ENCODE measurements at regions not wholly inside any gene's neighbourhood (a gene's known extent, or its start where the extent isn't known, plus 50 kb on each side); places are given as distances from the start of the nearest gene placed in this dataset.
"Not testable (repeated sequence)": the region's sequence is repeated elsewhere in the genome, so short reads cannot be mapped to it uniquely, and the experiment has no call there.

DNA sequence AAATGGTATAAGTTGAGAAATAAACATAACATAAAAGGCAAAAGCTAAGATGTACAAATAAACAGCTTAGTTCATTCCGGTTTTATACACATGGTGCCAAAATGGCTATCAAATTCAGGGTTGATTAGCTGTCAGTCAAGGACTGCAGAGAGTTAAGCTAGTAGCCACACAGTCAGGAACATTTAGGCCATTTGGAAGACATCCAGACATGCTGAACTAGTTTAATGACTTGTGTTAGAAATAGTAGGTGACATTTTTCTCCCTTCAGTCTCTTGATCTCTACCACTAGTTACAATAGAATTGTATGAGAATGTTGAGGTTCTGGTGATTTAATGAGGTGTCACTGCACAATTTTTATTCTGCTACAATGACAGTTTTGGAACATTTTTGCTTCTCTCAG, 394.4 kb upstream of the SPHKAP start:
- ChIA-PET POLR2A (no interaction called here), CTCF (no interaction called here)
- Histone ChIP-seq H3K9me3 (ENCODE audit: control insufficient read depth in 1 of 2, insufficient read depth in 1 of 2, low read length in 2 of 2) (peaks cover 3 to 6% of the 10 kb centered on the region in 2 experiments), H3K27me3 (ENCODE audit: control insufficient read depth in 1 of 2, insufficient read depth in 2 of 2, low read length in 2 of 2) (no peaks in the 10 kb centered on the region), H3K27ac (ENCODE audit: low read depth in 1 of 2, low read length in 2 of 2) (no peak overlapping the region), H3K4me1 (ENCODE audit: insufficient read depth, low read length) (no peaks in the 10 kb centered on the region), H3K4me3 (ENCODE audit: low read length) (no peak overlapping the region), H3K36me3 (ENCODE audit: insufficient read depth, low read length) (no peaks in the 10 kb centered on the region)
- Mint-ChIP-seq H3K27ac (no peak overlapping the region), H3K36me3 (ENCODE audit: low read depth) (no peaks in the 10 kb centered on the region), H3K9me3 (peaks cover 2% of the 10 kb centered on the region), H3K4me1 (ENCODE audit: low read depth) (no peaks in the 10 kb centered on the region), H3K27me3 (no peaks in the 10 kb centered on the region), H3K4me3 (no peak overlapping the region)
- DNase-seq = no peak
- TF ChIP-seq, protein P1, sequence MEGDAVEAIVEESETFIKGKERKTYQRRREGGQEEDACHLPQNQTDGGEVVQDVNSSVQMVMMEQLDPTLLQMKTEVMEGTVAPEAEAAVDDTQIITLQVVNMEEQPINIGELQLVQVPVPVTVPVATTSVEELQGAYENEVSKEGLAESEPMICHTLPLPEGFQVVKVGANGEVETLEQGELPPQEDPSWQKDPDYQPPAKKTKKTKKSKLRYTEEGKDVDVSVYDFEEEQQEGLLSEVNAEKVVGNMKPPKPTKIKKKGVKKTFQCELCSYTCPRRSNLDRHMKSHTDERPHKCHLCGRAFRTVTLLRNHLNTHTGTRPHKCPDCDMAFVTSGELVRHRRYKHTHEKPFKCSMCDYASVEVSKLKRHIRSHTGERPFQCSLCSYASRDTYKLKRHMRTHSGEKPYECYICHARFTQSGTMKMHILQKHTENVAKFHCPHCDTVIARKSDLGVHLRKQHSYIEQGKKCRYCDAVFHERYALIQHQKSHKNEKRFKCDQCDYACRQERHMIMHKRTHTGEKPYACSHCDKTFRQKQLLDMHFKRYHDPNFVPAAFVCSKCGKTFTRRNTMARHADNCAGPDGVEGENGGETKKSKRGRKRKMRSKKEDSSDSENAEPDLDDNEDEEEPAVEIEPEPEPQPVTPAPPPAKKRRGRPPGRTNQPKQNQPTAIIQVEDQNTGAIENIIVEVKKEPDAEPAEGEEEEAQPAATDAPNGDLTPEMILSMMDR (IDR thresholded peaks at IDR 0.05) = no peak
- ATAC-seq (ENCODE audit: poor library complexity) = no peak
- intact Hi-C loops (cut with DNase I, micrococcal nuclease) = no loop called here

DNA sequence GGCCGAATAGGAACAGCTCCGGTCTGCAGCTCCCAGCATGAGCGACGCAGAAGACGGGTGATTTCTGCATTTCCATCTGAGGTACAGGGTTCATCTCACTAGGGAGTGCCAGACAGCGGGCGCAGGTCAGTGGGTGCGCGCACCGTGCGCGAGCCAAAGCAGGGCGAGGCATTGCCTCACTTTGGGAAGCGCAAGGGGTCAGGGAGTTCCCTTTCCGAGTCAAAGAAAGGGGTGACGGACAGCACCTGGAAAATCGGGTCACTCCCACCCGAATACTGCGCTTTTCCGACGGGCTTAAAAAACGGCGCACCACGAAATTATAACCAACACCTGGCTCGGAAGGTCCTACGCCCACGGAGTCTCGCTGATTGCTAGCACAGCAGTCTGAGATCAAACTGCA, 386.8 kb upstream of the SPHKAP start:
- H3K4me1 Mint-ChIP-seq (ENCODE audit: low read depth); CTCF ChIA-PET; H3K4me3 ChIP-seq (ENCODE audit: low read length); H3K27me3 ChIP-seq (ENCODE audit: control insufficient read depth in 1 of 2, insufficient read depth in 2 of 2, low read length in 2 of 2); H3K27me3 Mint-ChIP-seq; H3K36me3 Mint-ChIP-seq (ENCODE audit: low read depth); H3K4me1 ChIP-seq (ENCODE audit: insufficient read depth, low read length); H3K36me3 ChIP-seq (ENCODE audit: insufficient read depth, low read length); ATAC-seq (ENCODE audit: poor library complexity); POLR2A ChIA-PET; H3K4me3 Mint-ChIP-seq; H3K27ac ChIP-seq (ENCODE audit: low read depth in 1 of 2, low read length in 2 of 2); H3K27ac Mint-ChIP-seq; intact Hi-C loops (cut with DNase I, micrococcal nuclease); H3K9me3 Mint-ChIP-seq; DNase-seq: not testable (repeated sequence)
- peaks cover 0 to 11% of the 10 kb centered on the region in 2 experiments for H3K9me3 ChIP-seq (ENCODE audit: control insufficient read depth in 1 of 2, insufficient read depth in 1 of 2, low read length in 2 of 2)

DNA sequence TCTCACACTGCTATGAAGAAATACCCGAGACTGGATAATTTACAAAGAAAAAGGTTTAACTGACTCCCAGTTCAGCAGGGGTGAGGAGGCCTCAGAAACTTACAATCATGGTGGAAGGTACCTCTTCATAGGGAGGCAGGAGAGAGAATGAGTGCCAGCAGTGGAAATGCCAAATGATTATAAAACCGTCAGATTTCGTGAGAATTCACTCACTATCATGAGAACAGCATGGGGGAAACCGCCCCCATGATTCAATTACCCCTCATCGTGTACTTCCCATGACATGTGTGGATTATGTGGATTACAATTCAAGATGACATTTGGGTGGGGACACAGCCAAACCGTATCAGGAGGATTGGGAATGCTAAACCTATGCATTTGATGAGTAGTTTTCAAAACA, 380.3 kb upstream of the SPHKAP start:
- Mint-ChIP-seq H3K27me3 (no peaks in the 10 kb centered on the region), H3K36me3 (ENCODE audit: low read depth) (no peaks in the 10 kb centered on the region), H3K4me3 (no peak overlapping the region), H3K27ac (no peak overlapping the region), H3K9me3 (peaks cover 4% of the 10 kb centered on the region), H3K4me1 (ENCODE audit: low read depth) (no peaks in the 10 kb centered on the region)
- DNase-seq (no peak), ATAC-seq (ENCODE audit: poor library complexity) (no peak)
- H3K27me3 ChIP-seq (ENCODE audit: control insufficient read depth in 1 of 2, insufficient read depth in 2 of 2, low read length in 2 of 2) = no peaks in the 10 kb centered on the region
- no peaks in the 10 kb centered on the region for H3K36me3 ChIP-seq (ENCODE audit: insufficient read depth, low read length)
- H3K4me3 ChIP-seq (ENCODE audit: low read length) = no peak overlapping the region
- intact Hi-C loops (cut with DNase I, micrococcal nuclease) = no loop called here
- CTCF ChIA-PET = no interaction called here
- H3K27ac ChIP-seq (ENCODE audit: low read depth in 1 of 2, low read length in 2 of 2) = no peak overlapping the region
- POLR2A ChIA-PET = no interaction called here
- no peaks in the 10 kb centered on the region for H3K4me1 ChIP-seq (ENCODE audit: insufficient read depth, low read length)
- H3K9me3 ChIP-seq (ENCODE audit: control insufficient read depth in 1 of 2, insufficient read depth in 1 of 2, low read length in 2 of 2) = peaks cover 0 to 10% of the 10 kb centered on the region in 2 experiments
- TF ChIP-seq, protein P1 (IDR thresholded peaks at IDR 0.05) = no peak

DNA sequence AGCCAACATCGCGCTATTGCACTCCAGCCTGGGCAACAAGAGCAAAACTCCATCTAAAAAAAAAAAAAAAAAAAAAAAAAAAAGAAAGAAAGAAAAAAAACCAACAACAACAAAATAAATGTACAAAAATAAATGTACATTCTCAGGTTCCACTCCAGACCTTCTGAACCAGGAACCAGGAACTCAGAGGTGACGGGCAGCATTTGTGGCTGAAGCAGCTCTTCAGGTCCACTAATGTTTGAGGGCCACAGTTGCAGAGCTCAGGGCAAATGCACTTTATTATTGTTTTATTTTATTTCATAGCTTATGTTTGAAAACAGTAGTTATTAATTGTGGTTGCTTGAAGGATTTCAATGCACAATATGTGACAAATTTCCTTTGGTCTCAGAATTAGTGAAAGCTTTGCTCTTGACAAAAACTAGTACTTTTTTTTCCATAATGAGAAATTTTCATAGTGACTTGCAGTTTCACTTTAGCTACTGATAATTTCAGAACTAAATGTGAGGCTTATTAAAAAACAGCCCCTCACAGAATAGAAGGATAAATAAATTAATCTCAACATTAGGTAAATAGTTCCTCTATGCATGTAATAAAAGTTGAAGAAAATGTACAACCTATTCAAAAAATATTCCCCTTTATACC, 378.4 kb upstream of the SPHKAP start:
- H3K4me1 Mint-ChIP-seq (ENCODE audit: low read depth) = no peaks in the 10 kb centered on the region
- TF ChIP-seq, protein P1 (IDR thresholded peaks at IDR 0.05) = no peak
- H3K9me3 Mint-ChIP-seq = peaks cover 2% of the 10 kb centered on the region
- H3K4me1 ChIP-seq (ENCODE audit: insufficient read depth, low read length) = no peaks in the 10 kb centered on the region
- H3K27me3 ChIP-seq (ENCODE audit: control insufficient read depth in 1 of 2, insufficient read depth in 2 of 2, low read length in 2 of 2) = no peaks in the 10 kb centered on the region
- no peak overlapping the region for H3K4me3 Mint-ChIP-seq
- CTCF ChIA-PET = no interaction called here
- no peaks in the 10 kb centered on the region for H3K36me3 ChIP-seq (ENCODE audit: insufficient read depth, low read length)
- no peak overlapping the region for H3K4me3 ChIP-seq (ENCODE audit: low read length)
- H3K27ac Mint-ChIP-seq = no peak overlapping the region
- DNase-seq (no peak), ATAC-seq (ENCODE audit: poor library complexity) (no peak)
- H3K27ac ChIP-seq (ENCODE audit: low read depth in 1 of 2, low read length in 2 of 2) = no peak overlapping the region
- no peaks in the 10 kb centered on the region for H3K27me3 Mint-ChIP-seq
- H3K36me3 Mint-ChIP-seq (ENCODE audit: low read depth) = no peaks in the 10 kb centered on the region
- POLR2A ChIA-PET = no interaction called here
- peaks cover 0 to 3% of the 10 kb centered on the region in 2 experiments for H3K9me3 ChIP-seq (ENCODE audit: control insufficient read depth in 1 of 2, insufficient read depth in 1 of 2, low read length in 2 of 2)
- intact Hi-C loops (cut with DNase I, micrococcal nuclease) = no loop called here

Data from CD4-positive, alpha-beta T cell (primary cell).